Right atrium auricular region (tissue), 2 donors: ENCODE measurements at regions not wholly inside any gene's neighbourhood (a gene's known extent, or its start where the extent isn't known, plus 50 kb on each side); places are given as distances from the start of the nearest gene placed in this dataset.

Experiments
- DNase-seq: peaks from one replicate; pipeline ENCODE4 v3.0.0-alpha.2; 2019; ENCODE audit warnings: low spot score
- H3K27ac ChIP-seq, 2 donors: fragments of 200-600 bp; sonication (generic); 1 replicate in 1 of 2; 2 replicates in 1 of 2; pipeline ENCODE4 v1.5.1; 2016 to 2019
- H3K27me3 ChIP-seq, 2 donors: fragments of 200-600 bp; sonication (generic); one replicate each; pipeline versions ENCODE4 v1.5.1 to v1.6.0; 2017 to 2019
- H3K36me3 ChIP-seq: fragments of 200-600 bp; sonication (generic); one replicate; pipeline ENCODE4 v1.5.1; 2016
- H3K4me1 ChIP-seq, 2 donors: fragments of 200-600 bp; sonication (generic); one replicate each; pipeline versions ENCODE4 v1.5.1 to v1.6.0; 2017 to 2019
- H3K4me3 ChIP-seq, 2 donors: fragments of 200-600 bp; sonication (generic); 1 replicate in 1 of 2; 2 replicates in 1 of 2; pipeline ENCODE4 v1.5.1; 2017 to 2019; ENCODE audit warnings: mild to moderate bottlenecking in 1 of 2, moderate library complexity in 1 of 2
- H3K9me3 ChIP-seq, 2 donors: fragments of 200-600 bp; sonication (generic); one replicate each; pipeline ENCODE4 v1.5.1; 2019
- TF ChIP-seq, protein P1 (sequence below), 2 donors: fragments of 200-600 bp; sonication (generic); IDR thresholded peaks; one replicate each; pipeline ENCODE4 v1.5.1; 2019; ENCODE audit warnings: antibody characterized with exemption in 2 of 2

DNA sequence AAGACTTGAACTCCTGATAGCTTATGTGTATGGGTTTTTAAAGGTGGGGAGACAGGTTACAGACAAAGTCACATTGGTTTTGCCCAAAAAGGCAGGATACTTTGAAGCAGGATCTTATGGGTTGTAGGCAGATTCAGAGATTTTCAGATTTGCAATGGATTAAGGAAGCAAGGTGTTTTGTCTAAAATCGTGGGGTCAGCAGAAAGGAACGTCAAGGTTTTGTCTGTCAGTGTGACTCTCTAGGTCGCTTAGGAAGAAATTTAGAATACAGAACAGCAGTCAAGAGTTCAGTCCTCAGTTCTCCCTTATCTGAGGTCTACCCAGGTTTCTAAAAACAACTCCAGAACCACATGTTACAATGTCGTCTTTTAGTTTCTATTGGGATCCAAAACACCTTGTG, 361.0 kb downstream of the SQOR start:
- H3K4me1 ChIP-seq, result no peaks in the 10 kb centered on the region
- H3K27ac ChIP-seq, result no peak overlapping the region
- H3K27me3 ChIP-seq, result no peaks in the 10 kb centered on the region
- H3K36me3 ChIP-seq, result no peaks in the 10 kb centered on the region
- DNase-seq, result no peak
- H3K4me3 ChIP-seq, result no peak overlapping the region
- TF ChIP-seq, protein P1, sequence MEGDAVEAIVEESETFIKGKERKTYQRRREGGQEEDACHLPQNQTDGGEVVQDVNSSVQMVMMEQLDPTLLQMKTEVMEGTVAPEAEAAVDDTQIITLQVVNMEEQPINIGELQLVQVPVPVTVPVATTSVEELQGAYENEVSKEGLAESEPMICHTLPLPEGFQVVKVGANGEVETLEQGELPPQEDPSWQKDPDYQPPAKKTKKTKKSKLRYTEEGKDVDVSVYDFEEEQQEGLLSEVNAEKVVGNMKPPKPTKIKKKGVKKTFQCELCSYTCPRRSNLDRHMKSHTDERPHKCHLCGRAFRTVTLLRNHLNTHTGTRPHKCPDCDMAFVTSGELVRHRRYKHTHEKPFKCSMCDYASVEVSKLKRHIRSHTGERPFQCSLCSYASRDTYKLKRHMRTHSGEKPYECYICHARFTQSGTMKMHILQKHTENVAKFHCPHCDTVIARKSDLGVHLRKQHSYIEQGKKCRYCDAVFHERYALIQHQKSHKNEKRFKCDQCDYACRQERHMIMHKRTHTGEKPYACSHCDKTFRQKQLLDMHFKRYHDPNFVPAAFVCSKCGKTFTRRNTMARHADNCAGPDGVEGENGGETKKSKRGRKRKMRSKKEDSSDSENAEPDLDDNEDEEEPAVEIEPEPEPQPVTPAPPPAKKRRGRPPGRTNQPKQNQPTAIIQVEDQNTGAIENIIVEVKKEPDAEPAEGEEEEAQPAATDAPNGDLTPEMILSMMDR (IDR thresholded peaks at IDR 0.05), result no peak
- no peaks in the 10 kb centered on the region for H3K9me3 ChIP-seq

DNA sequence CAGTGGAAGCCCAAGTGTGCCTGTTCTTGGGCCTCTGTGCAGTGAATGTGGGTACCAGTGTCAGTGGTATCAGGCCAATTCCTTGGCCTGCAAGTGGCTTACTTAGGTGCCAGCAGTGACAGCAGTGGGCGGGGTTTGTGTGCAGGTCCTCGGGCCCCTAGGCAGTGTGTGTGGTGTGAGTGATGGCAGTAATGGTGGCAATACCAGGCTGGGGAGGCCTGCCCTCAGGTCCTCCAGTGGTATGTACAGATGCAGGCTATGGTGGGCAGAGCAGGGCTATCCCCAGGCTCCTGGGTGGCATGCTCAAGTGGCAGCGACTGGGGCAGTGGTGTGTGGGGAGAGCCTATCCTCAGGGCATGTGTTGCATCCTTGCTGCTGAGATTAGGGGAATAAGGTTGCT, 379.7 kb downstream of the SQOR start:
- Histone ChIP-seq H3K27me3 (no peaks in the 10 kb centered on the region), H3K4me1 (no peaks in the 10 kb centered on the region), H3K9me3 (peaks cover 0 to 64% of the 10 kb centered on the region in 2 donors), H3K4me3 (no peak overlapping the region), H3K27ac (no peak overlapping the region), H3K36me3 (no peaks in the 10 kb centered on the region)
- TF ChIP-seq, protein P1 (IDR thresholded peaks at IDR 0.05), result no peak
- DNase-seq, result no peak

DNA sequence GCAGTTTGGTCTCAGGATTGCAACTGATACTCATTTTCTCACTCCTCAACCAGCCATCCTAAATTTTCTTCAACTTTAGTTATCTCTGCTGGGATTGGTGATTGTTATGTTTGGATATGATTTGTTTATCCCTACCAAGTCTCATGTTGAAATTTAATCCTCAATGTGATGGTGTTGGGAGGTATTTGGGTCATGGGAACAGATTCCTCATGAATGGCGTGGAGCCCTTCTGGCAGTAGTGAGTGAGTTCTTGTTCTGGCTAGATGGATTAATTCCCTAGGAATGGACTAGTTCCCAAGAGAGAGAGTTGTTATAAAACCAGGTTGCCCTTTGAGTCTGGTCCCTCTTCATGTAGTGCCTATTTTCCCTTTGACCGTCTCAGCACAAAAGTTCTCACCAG, 399.9 kb downstream of the SQOR start:
- TF ChIP-seq, protein P1 (IDR thresholded peaks at IDR 0.05), result no peak
- no peak overlapping the region for H3K4me3 ChIP-seq
- DNase-seq, result no peak
- H3K27ac ChIP-seq, result no peak overlapping the region
- H3K4me1 ChIP-seq, result no peaks in the 10 kb centered on the region
- no peaks in the 10 kb centered on the region for H3K9me3 ChIP-seq
- no peaks in the 10 kb centered on the region for H3K36me3 ChIP-seq
- H3K27me3 ChIP-seq, result no peaks in the 10 kb centered on the region

DNA sequence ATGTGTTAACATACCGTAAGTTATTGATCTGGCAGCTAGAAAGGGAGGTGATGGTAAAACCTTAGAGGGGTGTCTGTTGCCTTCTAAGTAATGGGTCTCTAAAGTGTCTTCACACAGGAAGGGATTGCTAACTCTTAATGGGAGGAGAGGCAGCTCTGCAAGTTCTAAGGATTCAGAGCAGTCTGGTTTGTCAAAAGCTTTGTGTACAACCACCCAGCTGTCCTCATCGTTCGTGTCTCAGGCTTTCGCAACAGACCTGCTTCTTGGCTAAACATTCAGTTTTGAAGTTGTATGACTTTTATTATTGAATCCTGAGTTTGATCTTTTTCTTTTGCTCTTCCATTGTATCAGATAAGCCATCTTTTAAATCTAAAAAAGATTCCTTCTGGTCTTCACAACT, 404.9 kb downstream of the SQOR start:
- DNase-seq, result no peak
- no peak overlapping the region for H3K27ac ChIP-seq

DNA sequence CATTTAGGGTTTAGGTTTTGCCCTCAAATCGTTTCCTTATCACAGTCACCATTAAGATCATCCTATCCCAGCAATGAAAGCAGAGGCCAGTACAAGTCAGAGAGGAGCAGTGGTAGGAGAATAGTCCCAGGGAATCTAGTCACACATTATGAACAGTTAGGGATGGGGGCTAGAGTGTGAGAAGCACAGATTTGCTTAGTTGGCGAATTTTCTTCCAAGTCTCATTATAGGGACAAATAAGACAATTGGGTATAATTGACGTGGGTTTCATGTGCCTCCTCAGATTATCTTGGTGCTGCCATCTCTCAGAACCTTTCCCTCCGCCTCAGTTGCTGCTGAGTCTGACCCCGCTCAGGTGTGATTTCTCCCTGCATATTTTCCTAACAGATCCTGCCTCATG, 407.1 kb downstream of the SQOR start:
- TF ChIP-seq, protein P1 (IDR thresholded peaks at IDR 0.05), result no peak
- H3K27ac ChIP-seq, result no peak overlapping the region
- no peaks in the 10 kb centered on the region for H3K9me3 ChIP-seq
- H3K36me3 ChIP-seq, result no peaks in the 10 kb centered on the region
- H3K4me3 ChIP-seq, result no peak overlapping the region
- no peaks in the 10 kb centered on the region for H3K4me1 ChIP-seq
- H3K27me3 ChIP-seq, result no peaks in the 10 kb centered on the region
- no peak for DNase-seq

More for the DNA sequence above, 404.9 kb downstream of the SQOR start:
- Histone ChIP-seq H3K9me3 (no peaks in the 10 kb centered on the region), H3K27me3 (no peaks in the 10 kb centered on the region), H3K4me3 (no peak overlapping the region), H3K36me3 (no peaks in the 10 kb centered on the region), H3K4me1 (no peaks in the 10 kb centered on the region)
- TF ChIP-seq, protein P1 (IDR thresholded peaks at IDR 0.05), result no peak

DNA sequence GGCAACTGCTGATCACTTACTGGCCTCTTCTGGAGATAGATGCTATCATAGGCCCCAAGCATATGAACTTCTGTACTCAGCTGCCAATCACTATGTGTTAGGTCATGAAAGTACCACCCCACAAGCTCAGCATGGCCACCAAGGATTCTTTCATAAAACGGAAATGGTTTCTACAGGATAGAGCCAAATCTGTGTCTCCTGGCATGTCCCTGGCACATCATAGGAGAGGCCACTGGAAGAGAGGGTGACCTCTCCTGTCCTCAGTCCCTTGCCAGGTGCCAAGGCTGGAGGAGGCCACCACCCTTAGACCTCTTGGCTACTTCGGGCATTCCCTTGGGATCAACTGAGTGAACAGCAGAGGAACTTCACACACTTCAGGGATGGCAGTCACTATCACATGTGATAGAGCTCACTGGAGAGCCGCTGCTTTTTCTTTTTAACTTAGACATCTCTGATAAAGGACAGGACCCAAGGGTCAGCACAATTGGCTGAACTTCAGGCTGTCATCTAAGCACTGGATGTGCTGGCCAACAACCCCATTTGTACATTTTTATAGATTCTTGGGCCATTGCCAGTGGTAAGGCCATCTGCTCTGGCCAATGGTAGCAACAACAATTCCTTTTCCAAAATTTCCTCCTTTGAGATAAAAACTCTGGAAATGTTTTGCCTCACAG, 425.2 kb downstream of the SQOR start:
- Histone ChIP-seq H3K36me3 (no peaks in the 10 kb centered on the region), H3K4me1 (peaks cover 0 to 5% of the 10 kb centered on the region in 2 donors), H3K4me3 (no peak overlapping the region), H3K27ac (no peak overlapping the region), H3K9me3 (no peaks in the 10 kb centered on the region), H3K27me3 (no peaks in the 10 kb centered on the region)
- TF ChIP-seq, protein P1 (IDR thresholded peaks at IDR 0.05), result no peak
- no peak for DNase-seq
